ENCODE measurements at regions not wholly inside any gene's neighbourhood (a gene's known extent, or its start where the extent isn't known, plus 50 kb on each side); places are given as distances from the start of the nearest gene placed in this dataset.
"Not testable (repeated sequence)": the region's sequence is repeated elsewhere in the genome, so short reads cannot be mapped to it uniquely, and the experiment has no call there.

GRCh38 chr1:30660241-30660640, 63.1 kb downstream of the MATN1 start:
- TF ChIP-seq, protein P1, sequence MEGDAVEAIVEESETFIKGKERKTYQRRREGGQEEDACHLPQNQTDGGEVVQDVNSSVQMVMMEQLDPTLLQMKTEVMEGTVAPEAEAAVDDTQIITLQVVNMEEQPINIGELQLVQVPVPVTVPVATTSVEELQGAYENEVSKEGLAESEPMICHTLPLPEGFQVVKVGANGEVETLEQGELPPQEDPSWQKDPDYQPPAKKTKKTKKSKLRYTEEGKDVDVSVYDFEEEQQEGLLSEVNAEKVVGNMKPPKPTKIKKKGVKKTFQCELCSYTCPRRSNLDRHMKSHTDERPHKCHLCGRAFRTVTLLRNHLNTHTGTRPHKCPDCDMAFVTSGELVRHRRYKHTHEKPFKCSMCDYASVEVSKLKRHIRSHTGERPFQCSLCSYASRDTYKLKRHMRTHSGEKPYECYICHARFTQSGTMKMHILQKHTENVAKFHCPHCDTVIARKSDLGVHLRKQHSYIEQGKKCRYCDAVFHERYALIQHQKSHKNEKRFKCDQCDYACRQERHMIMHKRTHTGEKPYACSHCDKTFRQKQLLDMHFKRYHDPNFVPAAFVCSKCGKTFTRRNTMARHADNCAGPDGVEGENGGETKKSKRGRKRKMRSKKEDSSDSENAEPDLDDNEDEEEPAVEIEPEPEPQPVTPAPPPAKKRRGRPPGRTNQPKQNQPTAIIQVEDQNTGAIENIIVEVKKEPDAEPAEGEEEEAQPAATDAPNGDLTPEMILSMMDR (IDR thresholded peaks at IDR 0.05; ENCODE audit: low read depth, low read length), result no peak
- no peak for DNase-seq (ENCODE audit: low read depth)
- no peak overlapping the region for H3K4me3 ChIP-seq (ENCODE audit: low read depth, low read length)

DNA sequence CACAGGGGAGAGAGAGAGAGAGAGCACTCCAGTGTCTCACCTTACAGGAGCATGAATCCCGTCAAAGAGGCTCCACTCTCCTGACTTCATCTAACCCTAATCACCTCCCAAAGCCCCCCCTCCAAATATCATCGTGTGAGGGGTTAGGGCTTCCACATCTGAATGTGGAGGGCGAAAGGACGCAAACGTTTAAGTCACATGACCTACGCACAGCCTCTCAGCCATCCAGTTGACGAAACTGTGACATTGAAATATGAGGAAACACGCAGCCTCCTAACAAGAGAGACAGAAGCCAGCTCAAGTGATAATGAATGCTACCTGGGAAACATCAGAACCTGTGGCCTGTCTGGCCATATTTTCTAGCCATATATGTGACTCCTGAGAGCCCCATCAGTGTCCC, 63.7 kb downstream of the MATN1 start:
- no peak overlapping the region for H3K4me3 ChIP-seq (ENCODE audit: low read depth, low read length)
- no peak for TF ChIP-seq MYC (IDR thresholded peaks at IDR 0.05; ENCODE audit: low read depth, low read length)
- no peak for TF ChIP-seq POLR2A (IDR thresholded peaks at IDR 0.05; ENCODE audit: extremely low read depth, insufficient read length)
- TF ChIP-seq MAX (IDR thresholded peaks at IDR 0.05; ENCODE audit: low read depth, low read length), result no peak
- TF ChIP-seq, protein P1 (IDR thresholded peaks at IDR 0.05; ENCODE audit: low read depth, low read length), result no peak
- DNase-seq (ENCODE audit: low read depth), result no peak

- not testable (repeated sequence) for DNase-seq (ENCODE audit: low read depth); H3K4me3 ChIP-seq (ENCODE audit: low read depth, low read length)
Observed at GRCh38 chr1:30658375-30658774, 65.0 kb downstream of the MATN1 start.

GRCh38 chr1:30658014-30658336, 65.4 kb downstream of the MATN1 start:
- no peak for DNase-seq (ENCODE audit: low read depth)
- TF ChIP-seq MYC (IDR thresholded peaks at IDR 0.05; ENCODE audit: low read depth, low read length) (no peak), MAX (IDR thresholded peaks at IDR 0.05; ENCODE audit: low read depth, low read length) (no peak), POLR2A (IDR thresholded peaks at IDR 0.05; ENCODE audit: extremely low read depth, insufficient read length) (no peak)
- TF ChIP-seq, protein P1 (IDR thresholded peaks at IDR 0.05; ENCODE audit: low read depth, low read length), result no peak
- no peak overlapping the region for H3K4me3 ChIP-seq (ENCODE audit: low read depth, low read length)

DNA sequence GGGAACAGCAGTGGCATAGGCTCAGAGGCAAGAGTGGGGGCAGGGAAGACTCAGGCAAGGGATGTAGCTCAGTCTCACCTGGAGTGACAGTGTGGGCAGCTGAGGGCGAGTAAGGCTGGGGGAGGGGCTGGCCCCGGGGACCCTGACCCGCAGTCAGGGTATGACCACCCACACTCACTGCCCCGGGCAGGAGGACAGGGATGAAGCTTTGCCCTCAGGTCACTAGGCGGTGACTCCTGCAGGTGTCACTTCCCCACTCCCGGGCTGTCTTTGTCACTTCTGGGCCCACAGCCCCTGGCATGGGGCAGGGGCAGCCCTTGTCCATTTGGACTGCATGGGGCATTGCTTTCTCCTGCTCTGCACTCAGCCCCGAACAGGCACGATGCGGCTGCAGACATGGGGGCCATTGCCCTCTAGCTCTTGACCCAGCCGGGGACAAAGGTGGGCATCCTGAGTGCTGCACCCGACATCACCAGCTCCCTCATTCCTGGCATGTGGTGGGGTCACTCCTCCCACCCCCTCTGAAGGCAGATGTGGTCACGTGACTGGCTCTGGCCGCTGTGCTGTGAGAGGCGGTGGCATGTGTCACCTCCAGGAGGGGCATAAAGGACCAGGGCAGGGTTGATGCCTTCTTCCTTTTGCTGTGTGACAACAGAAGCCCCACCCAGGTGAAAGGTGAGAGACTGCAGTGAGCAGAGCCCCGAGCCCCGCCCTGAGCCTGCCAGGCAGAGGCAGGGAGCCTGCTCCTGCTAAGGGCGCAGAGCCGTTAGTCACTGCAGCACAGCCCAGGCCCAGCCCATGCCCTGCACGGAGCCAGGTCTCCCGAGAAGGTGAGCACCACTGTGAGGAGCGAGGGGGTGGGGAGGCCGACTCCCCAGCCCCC, 66.0 kb downstream of the MATN1 start:
- DNase-seq (ENCODE audit: low read depth), result no peak
- TF ChIP-seq POLR2A (IDR thresholded peaks at IDR 0.05; ENCODE audit: extremely low read depth, insufficient read length) (no peak), MAX (IDR thresholded peaks at IDR 0.05; ENCODE audit: low read depth, low read length) (no peak), MYC (IDR thresholded peaks at IDR 0.05; ENCODE audit: low read depth, low read length) (no peak)
- TF ChIP-seq, protein P1 (IDR thresholded peaks at IDR 0.05; ENCODE audit: low read depth, low read length), result no peak
- H3K4me3 ChIP-seq (ENCODE audit: low read depth, low read length), result no peak overlapping the region

GRCh38 chr1:30656171-30656940, 67.0 kb downstream of the MATN1 start:
- no peak for TF ChIP-seq POLR2A (IDR thresholded peaks at IDR 0.05; ENCODE audit: extremely low read depth, insufficient read length)
- TF ChIP-seq MYC (IDR thresholded peaks at IDR 0.05; ENCODE audit: low read depth, low read length), result no peak
- TF ChIP-seq MAX (IDR thresholded peaks at IDR 0.05; ENCODE audit: low read depth, low read length), result no peak
- TF ChIP-seq, protein P1 (IDR thresholded peaks at IDR 0.05; ENCODE audit: low read depth, low read length), result no peak
- no peak for DNase-seq (ENCODE audit: low read depth)
- H3K4me3 ChIP-seq (ENCODE audit: low read depth, low read length), result no peak overlapping the region

Data from NB4 (cell line).